ENCODE measurements at regions not wholly inside any gene's neighbourhood (a gene's known extent, or its start where the extent isn't known, plus 50 kb on each side); places are given as distances from the start of the nearest gene placed in this dataset.

GRCh38 chr15:53310709-53311108 is 448.8 kb downstream of the WDR72 start:
- no peaks in the 10 kb centered on the region for H3K9me3 ChIP-seq (ENCODE audit: control insufficient read depth, low read length, poor library complexity, severe bottlenecking)
- H3K27me3 Mint-ChIP-seq: no peaks in the 10 kb centered on the region
- no peak overlapping the region for H3K4me3 Mint-ChIP-seq
- no peak overlapping the region for H3K27ac Mint-ChIP-seq
- no peak for DNase-seq
- H3K36me3 Mint-ChIP-seq (ENCODE audit: low read depth): no peaks in the 10 kb centered on the region
- no peaks in the 10 kb centered on the region for H3K4me1 Mint-ChIP-seq
- no peak for ATAC-seq

- no peaks in the 10 kb centered on the region for H3K4me1 Mint-ChIP-seq
- DNase-seq (no peak), ATAC-seq (no peak)
- H3K27ac Mint-ChIP-seq: no peak overlapping the region
- H3K27me3 Mint-ChIP-seq: no peaks in the 10 kb centered on the region
- no peak overlapping the region for H3K4me3 Mint-ChIP-seq
- no peaks in the 10 kb centered on the region for H3K9me3 ChIP-seq (ENCODE audit: control insufficient read depth, low read length, poor library complexity, severe bottlenecking)
- no peaks in the 10 kb centered on the region for H3K36me3 Mint-ChIP-seq (ENCODE audit: low read depth)
These were observed 451.4 kb downstream of the WDR72 start for GRCh38 chr15:53307952-53308624.

GRCh38 chr15:53305554-53305953 is 453.9 kb downstream of the WDR72 start:
- Mint-ChIP-seq H3K4me3 (no peak overlapping the region), H3K36me3 (ENCODE audit: low read depth) (no peaks in the 10 kb centered on the region), H3K27ac (no peak overlapping the region), H3K4me1 (no peaks in the 10 kb centered on the region), H3K27me3 (no peaks in the 10 kb centered on the region)
- DNase-seq (no peak), ATAC-seq (no peak)
- no peaks in the 10 kb centered on the region for H3K9me3 ChIP-seq (ENCODE audit: control insufficient read depth, low read length, poor library complexity, severe bottlenecking)

GRCh38 chr15:53305101-53305500 is 454.4 kb downstream of the WDR72 start:
- Mint-ChIP-seq H3K4me1 (no peaks in the 10 kb centered on the region), H3K4me3 (no peak overlapping the region), H3K36me3 (ENCODE audit: low read depth) (no peaks in the 10 kb centered on the region), H3K27me3 (no peaks in the 10 kb centered on the region), H3K27ac (no peak overlapping the region)
- H3K9me3 ChIP-seq (ENCODE audit: control insufficient read depth, low read length, poor library complexity, severe bottlenecking): no peaks in the 10 kb centered on the region
- DNase-seq (no peak), ATAC-seq (no peak)

GRCh38 chr15:53297828-53298227 is 461.6 kb downstream of the WDR72 start:
- Mint-ChIP-seq H3K36me3 (ENCODE audit: low read depth) (no peaks in the 10 kb centered on the region), H3K27ac (no peak overlapping the region), H3K4me3 (no peak overlapping the region), H3K27me3 (no peaks in the 10 kb centered on the region), H3K4me1 (no peaks in the 10 kb centered on the region)
- no peak for ATAC-seq
- no peak for DNase-seq
- H3K9me3 ChIP-seq (ENCODE audit: control insufficient read depth, low read length, poor library complexity, severe bottlenecking): no peaks in the 10 kb centered on the region

- no peaks in the 10 kb centered on the region for H3K9me3 ChIP-seq (ENCODE audit: control insufficient read depth, low read length, poor library complexity, severe bottlenecking)
- H3K4me1 Mint-ChIP-seq: no peaks in the 10 kb centered on the region
- no peak for ATAC-seq
- DNase-seq: no peak
- no peak overlapping the region for H3K4me3 Mint-ChIP-seq
- H3K27me3 Mint-ChIP-seq: no peaks in the 10 kb centered on the region
- no peaks in the 10 kb centered on the region for H3K36me3 Mint-ChIP-seq (ENCODE audit: low read depth)
- no peak overlapping the region for H3K27ac Mint-ChIP-seq
These were observed 462.9 kb downstream of the WDR72 start for GRCh38 chr15:53296603-53297002.

GRCh38 chr15:53295574-53295973 is 463.9 kb downstream of the WDR72 start:
- no peaks in the 10 kb centered on the region for H3K9me3 ChIP-seq (ENCODE audit: control insufficient read depth, low read length, poor library complexity, severe bottlenecking)
- H3K4me1 Mint-ChIP-seq: no peaks in the 10 kb centered on the region
- H3K36me3 Mint-ChIP-seq (ENCODE audit: low read depth): no peaks in the 10 kb centered on the region
- ATAC-seq (no peak), DNase-seq (no peak)
- H3K4me3 Mint-ChIP-seq: no peak overlapping the region
- no peak overlapping the region for H3K27ac Mint-ChIP-seq
- no peaks in the 10 kb centered on the region for H3K27me3 Mint-ChIP-seq

GRCh38 chr15:53288542-53288941 is 470.9 kb downstream of the WDR72 start:
- Mint-ChIP-seq H3K4me1 (no peaks in the 10 kb centered on the region), H3K4me3 (no peak overlapping the region), H3K27me3 (no peaks in the 10 kb centered on the region), H3K36me3 (ENCODE audit: low read depth) (no peaks in the 10 kb centered on the region), H3K27ac (no peak overlapping the region)
- ATAC-seq: no peak
- H3K9me3 ChIP-seq (ENCODE audit: control insufficient read depth, low read length, poor library complexity, severe bottlenecking): no peaks in the 10 kb centered on the region
- DNase-seq: no peak

GRCh38 chr15:53274630-53275029 is 484.5 kb upstream of the ONECUT1 start:
- no peak for DNase-seq

GRCh38 chr15:53272116-53272515 is 482.0 kb upstream of the ONECUT1 start:
- Mint-ChIP-seq H3K4me3 (no peak overlapping the region), H3K27ac (no peak overlapping the region), H3K4me1 (no peaks in the 10 kb centered on the region), H3K36me3 (ENCODE audit: low read depth) (no peaks in the 10 kb centered on the region), H3K27me3 (no peaks in the 10 kb centered on the region)
- no peaks in the 10 kb centered on the region for H3K9me3 ChIP-seq (ENCODE audit: control insufficient read depth, low read length, poor library complexity, severe bottlenecking)
- ATAC-seq: no peak
- DNase-seq: no peak

More at GRCh38 chr15:53274630-53275029, 484.5 kb upstream of the ONECUT1 start:
- no peak for ATAC-seq
- Mint-ChIP-seq H3K4me1 (no peaks in the 10 kb centered on the region), H3K36me3 (ENCODE audit: low read depth) (no peaks in the 10 kb centered on the region), H3K27me3 (no peaks in the 10 kb centered on the region), H3K27ac (no peak overlapping the region), H3K4me3 (no peak overlapping the region)
- peaks cover 2% of the 10 kb centered on the region for H3K9me3 ChIP-seq (ENCODE audit: control insufficient read depth, low read length, poor library complexity, severe bottlenecking)

GRCh38 chr15:53266176-53266575 is 476.0 kb upstream of the ONECUT1 start:
- Mint-ChIP-seq H3K36me3 (ENCODE audit: low read depth) (no peaks in the 10 kb centered on the region), H3K27me3 (no peaks in the 10 kb centered on the region), H3K27ac (no peak overlapping the region), H3K4me3 (no peak overlapping the region), H3K4me1 (no peaks in the 10 kb centered on the region)
- no peak for ATAC-seq
- no peak for DNase-seq
- H3K9me3 ChIP-seq (ENCODE audit: control insufficient read depth, low read length, poor library complexity, severe bottlenecking): no peaks in the 10 kb centered on the region

- ATAC-seq (no peak), DNase-seq (no peak)
- Mint-ChIP-seq H3K27me3 (no peaks in the 10 kb centered on the region), H3K4me1 (no peaks in the 10 kb centered on the region), H3K4me3 (no peak overlapping the region), H3K27ac (no peak overlapping the region), H3K36me3 (ENCODE audit: low read depth) (no peaks in the 10 kb centered on the region)
- H3K9me3 ChIP-seq (ENCODE audit: control insufficient read depth, low read length, poor library complexity, severe bottlenecking): no peaks in the 10 kb centered on the region
These were observed 470.5 kb upstream of the ONECUT1 start for GRCh38 chr15:53260647-53261046.

- no peaks in the 10 kb centered on the region for H3K4me1 Mint-ChIP-seq
- H3K36me3 Mint-ChIP-seq (ENCODE audit: low read depth): no peaks in the 10 kb centered on the region
- ATAC-seq (no peak), DNase-seq (no peak)
- no peak overlapping the region for H3K27ac Mint-ChIP-seq
- H3K27me3 Mint-ChIP-seq: no peaks in the 10 kb centered on the region
- H3K4me3 Mint-ChIP-seq: no peak overlapping the region
- no peaks in the 10 kb centered on the region for H3K9me3 ChIP-seq (ENCODE audit: control insufficient read depth, low read length, poor library complexity, severe bottlenecking)
These were observed 466.3 kb upstream of the ONECUT1 start for GRCh38 chr15:53256457-53256856.

- ATAC-seq: no peak
- no peaks in the 10 kb centered on the region for H3K36me3 Mint-ChIP-seq (ENCODE audit: low read depth)
- no peak overlapping the region for H3K27ac Mint-ChIP-seq
These were observed 465.9 kb upstream of the ONECUT1 start for GRCh38 chr15:53256043-53256442.

More at GRCh38 chr15:53256043-53256442, 465.9 kb upstream of the ONECUT1 start:
- Mint-ChIP-seq H3K4me1 (no peaks in the 10 kb centered on the region), H3K27me3 (no peaks in the 10 kb centered on the region), H3K4me3 (no peak overlapping the region)
- DNase-seq: no peak
- H3K9me3 ChIP-seq (ENCODE audit: control insufficient read depth, low read length, poor library complexity, severe bottlenecking): no peaks in the 10 kb centered on the region

Data from T-helper 17 cell (primary cell).